ENCODE measurements at regions not wholly inside any gene's neighbourhood (a gene's known extent, or its start where the extent isn't known, plus 50 kb on each side); places are given as distances from the start of the nearest gene placed in this dataset.

- Histone ChIP-seq H3K4me1 (ENCODE audit: control insufficient read depth, extremely low read depth, insufficient read depth, low read length) (peaks cover 32% of the 10 kb centered on the region), H3K4me2 (ENCODE audit: control insufficient read depth, extremely low read depth, insufficient read depth, low read depth, low read length) (no peak overlapping the region), H3K9me3 (ENCODE audit: control insufficient read depth, low read depth, low read length) (no peaks in the 10 kb centered on the region), H3K36me3 (ENCODE audit: control insufficient read depth in 2 of 2, extremely low read depth in 1 of 2, insufficient read depth in 2 of 2, low read length in 2 of 2) (no peaks in the 10 kb centered on the region), H3K9me1 (ENCODE audit: control insufficient read depth, extremely low read depth, insufficient read depth, low read length) (no peaks in the 10 kb centered on the region), H3K9ac (ENCODE audit: control insufficient read depth, extremely low read depth, insufficient read depth, low read length) (no peak overlapping the region), H2AFZ (ENCODE audit: control insufficient read depth, low read length) (peak overlapping the region; percentile 6), H3K79me2 (ENCODE audit: control insufficient read depth, insufficient read depth, low read length) (no peaks in the 10 kb centered on the region), H3K27ac (ENCODE audit: control insufficient read depth, insufficient read depth, low read length) (peak overlapping the region; percentile 2), H4K20me1 (ENCODE audit: control insufficient read depth, extremely low read depth, insufficient read depth, low read length) (no peaks in the 10 kb centered on the region), H3K27me3 (ENCODE audit: control insufficient read depth, extremely low read depth, insufficient read depth, low read length) (no peaks in the 10 kb centered on the region), H3K4me3 (ENCODE audit: control insufficient read depth in 2 of 3, extremely low read depth in 1 of 3, insufficient read depth in 2 of 3, low read depth in 1 of 3, low read length in 3 of 3) (no peak overlapping the region)
- FAIRE-seq (peak; percentile 60), DNase-seq (ENCODE audit: low read depth, low spot score) (no peak)
- dilution Hi-C loops (cut with MboI; ENCODE audit: extremely low pct_ligation_motif_present, low sequenced_read_pairs): no loop called here
- TF ChIP-seq CTCF (optimal IDR thresholded peaks at IDR 0.05 in 1 of 3, IDR thresholded peaks at IDR 0.05 in 1 of 3, conservative IDR thresholded peaks at IDR 0.05 in 1 of 3; ENCODE audit: extremely low read depth in 1 of 3, insufficient read depth in 2 of 3, low read length in 3 of 3) (no peak), EZH2 (IDR thresholded peaks at IDR 0.05; ENCODE audit: low read length) (no peak)
Measured at GRCh38 chr18:44518091-44518615, 162.5 kb upstream of the SETBP1 start.

GRCh38 chr18:44518666-44519065, 162.0 kb upstream of the SETBP1 start:
- no peak overlapping the region for H3K9ac ChIP-seq (ENCODE audit: control insufficient read depth, extremely low read depth, insufficient read depth, low read length)
- dilution Hi-C loops (cut with MboI; ENCODE audit: extremely low pct_ligation_motif_present, low sequenced_read_pairs): no loop called here
- H3K4me1 ChIP-seq (ENCODE audit: control insufficient read depth, extremely low read depth, insufficient read depth, low read length): peaks cover 32% of the 10 kb centered on the region
- peak; percentile 32 for DNase-seq (ENCODE audit: low read depth, low spot score)
- H3K4me2 ChIP-seq (ENCODE audit: control insufficient read depth, extremely low read depth, insufficient read depth, low read depth, low read length): no peak overlapping the region
- no peaks in the 10 kb centered on the region for H3K9me1 ChIP-seq (ENCODE audit: control insufficient read depth, extremely low read depth, insufficient read depth, low read length)
- H4K20me1 ChIP-seq (ENCODE audit: control insufficient read depth, extremely low read depth, insufficient read depth, low read length): no peaks in the 10 kb centered on the region
- peak; percentile 64 for FAIRE-seq
- H3K9me3 ChIP-seq (ENCODE audit: control insufficient read depth, low read depth, low read length): no peaks in the 10 kb centered on the region
- H3K4me3 ChIP-seq (ENCODE audit: control insufficient read depth in 2 of 3, extremely low read depth in 1 of 3, insufficient read depth in 2 of 3, low read depth in 1 of 3, low read length in 3 of 3): no peak overlapping the region
- H3K79me2 ChIP-seq (ENCODE audit: control insufficient read depth, insufficient read depth, low read length): no peaks in the 10 kb centered on the region
- no peaks in the 10 kb centered on the region for H3K27me3 ChIP-seq (ENCODE audit: control insufficient read depth, extremely low read depth, insufficient read depth, low read length)
- H3K36me3 ChIP-seq (ENCODE audit: control insufficient read depth in 2 of 2, extremely low read depth in 1 of 2, insufficient read depth in 2 of 2, low read length in 2 of 2): no peaks in the 10 kb centered on the region
- peak overlapping the region; percentile 2 for H3K27ac ChIP-seq (ENCODE audit: control insufficient read depth, insufficient read depth, low read length)
- H2AFZ ChIP-seq (ENCODE audit: control insufficient read depth, low read length): no peak overlapping the region
- no peak for TF ChIP-seq EZH2 (IDR thresholded peaks at IDR 0.05; ENCODE audit: low read length)
- TF ChIP-seq CTCF (optimal IDR thresholded peaks at IDR 0.05 in 1 of 3, IDR thresholded peaks at IDR 0.05 in 1 of 3, conservative IDR thresholded peaks at IDR 0.05 in 1 of 3; ENCODE audit: extremely low read depth in 1 of 3, insufficient read depth in 2 of 3, low read length in 3 of 3): no peak

Data from keratinocyte (primary cell).